Subcutaneous abdominal adipose tissue (tissue), 5 donors: ENCODE measurements at regions not wholly inside any gene's neighbourhood (a gene's known extent, or its start where the extent isn't known, plus 50 kb on each side); places are given as distances from the start of the nearest gene placed in this dataset.

ENCODE experiments used
- H3K27ac ChIP-seq: one replicate; pipeline ENCODE4 v1.7.0; 2013; ENCODE audit warnings: low read depth, mild to moderate bottlenecking, inconsistent platforms, low read length, moderate library complexity
- H3K27me3 ChIP-seq, 5 donors: one replicate each; pipeline ENCODE4 v1.7.0; 2013; ENCODE audit warnings: low read length in 5 of 5, inconsistent platforms in 1 of 5; ENCODE audit not compliant: control insufficient read depth in 5 of 5, insufficient read depth in 4 of 5
- H3K36me3 ChIP-seq, 5 donors: one replicate each; pipeline ENCODE4 v1.7.0; 2013; ENCODE audit warnings: low read length in 5 of 5; ENCODE audit not compliant: control insufficient read depth in 5 of 5, insufficient read depth in 5 of 5
- H3K4me1 ChIP-seq, 5 donors: one replicate each; pipeline ENCODE4 v1.7.0; 2013; ENCODE audit warnings: low read length in 5 of 5, mild to moderate bottlenecking in 3 of 5, moderate library complexity in 1 of 5; ENCODE audit not compliant: control insufficient read depth in 5 of 5, insufficient read depth in 5 of 5
- H3K4me3 ChIP-seq, 5 donors: one replicate each; pipeline ENCODE4 v1.7.0; 2013; ENCODE audit warnings: low read length in 5 of 5, low read depth in 1 of 5
- H3K9ac ChIP-seq, 5 donors: one replicate each; pipeline ENCODE4 v1.7.0; 2013; ENCODE audit warnings: low read length in 5 of 5, mild to moderate bottlenecking in 4 of 5, moderate library complexity in 3 of 5
- H3K9me3 ChIP-seq, 5 donors: one replicate each; pipeline ENCODE4 v1.7.0; 2013; ENCODE audit warnings: low read length in 5 of 5; ENCODE audit not compliant: control insufficient read depth in 5 of 5
- donor health status: healthy.
- donor health status: healthy.
- donor health status: healthy.
- donor health status: healthy.
- donor health status: healthy.

DNA sequence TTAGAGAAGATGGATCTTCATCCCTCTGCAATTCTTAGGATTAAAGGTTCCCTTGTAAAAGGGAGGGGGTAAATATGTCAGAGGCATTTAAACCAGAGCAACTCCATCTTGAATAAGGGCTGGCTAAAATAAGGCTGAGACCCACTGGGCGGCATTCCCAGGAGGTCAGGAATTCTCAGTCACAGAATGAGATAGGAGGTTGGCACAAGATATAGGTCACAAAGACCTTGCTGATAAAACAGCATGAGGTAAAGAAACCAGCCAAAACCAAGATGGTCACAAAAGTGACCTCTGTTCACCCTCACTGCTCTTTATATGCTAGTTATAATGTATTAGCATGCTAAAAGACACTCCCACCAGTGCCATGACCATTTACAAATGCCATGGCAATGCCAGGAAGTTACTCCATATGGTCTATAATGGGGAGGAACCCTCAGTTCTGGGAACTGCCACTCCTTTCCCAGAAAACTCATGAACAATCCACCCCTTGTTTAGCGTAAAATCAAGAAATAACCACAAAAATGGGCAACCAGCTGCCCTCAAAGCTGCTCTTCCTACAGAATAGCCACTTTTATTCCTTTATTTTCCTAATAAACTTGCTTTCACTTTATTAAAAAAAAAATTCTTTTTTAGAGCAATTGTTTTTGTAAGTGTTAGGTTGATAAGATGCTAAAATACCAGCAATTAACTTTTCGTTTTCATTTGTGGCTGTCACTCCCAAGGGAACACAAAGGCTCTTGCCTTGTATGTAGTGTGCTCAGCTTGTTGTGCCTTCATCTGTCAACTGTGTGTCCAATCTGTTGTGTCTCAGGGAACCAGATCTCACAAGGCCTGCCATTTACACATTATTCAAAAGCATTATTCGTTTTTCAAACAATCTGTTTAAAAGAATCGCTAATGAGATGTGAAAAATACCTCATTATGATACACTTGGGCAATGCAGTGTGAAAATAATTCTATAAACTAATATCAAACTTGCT lies 205.2 kb upstream of the RGPD4 start:
- Histone ChIP-seq H3K27me3 (no peaks in the 10 kb centered on the region), H3K27ac (no peak overlapping the region), H3K4me3 (no peak overlapping the region), H3K4me1 (no peaks in the 10 kb centered on the region), H3K9me3 (peaks cover 0 to 7% (median 0%) of the 10 kb centered on the region in 5 donors), H3K9ac (no peak overlapping the region), H3K36me3 (no peaks in the 10 kb centered on the region)

- Histone ChIP-seq H3K4me1 (no peaks in the 10 kb centered on the region), H3K4me3 (no peak overlapping the region), H3K36me3 (no peaks in the 10 kb centered on the region), H3K27me3 (no peaks in the 10 kb centered on the region), H3K27ac (no peak overlapping the region), H3K9me3 (peaks cover 0 to 12% (median 3%) of the 10 kb centered on the region in 5 donors), H3K9ac (no peak overlapping the region)
Measured at GRCh38 chr2:107622741-107623310, 203.9 kb upstream of the RGPD4 start.

DNA sequence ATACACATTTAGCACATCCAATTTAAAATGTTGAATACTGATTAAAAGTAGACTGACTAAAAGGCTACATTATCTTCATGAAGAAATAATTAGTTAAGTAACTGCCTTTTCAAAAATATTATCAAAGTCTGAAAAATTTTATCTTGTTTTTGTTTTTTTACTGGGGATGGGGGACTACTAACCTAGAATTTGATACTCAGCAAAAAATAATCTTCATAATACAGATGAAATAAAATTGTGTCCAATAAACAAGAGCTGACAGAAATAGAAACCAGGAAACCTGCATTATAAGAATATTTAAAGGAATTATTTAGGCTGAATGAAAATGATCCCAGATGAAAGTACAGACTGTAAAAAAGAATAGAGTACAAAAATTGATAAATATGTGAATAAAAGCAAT lies 200.7 kb upstream of the RGPD4 start:
- Histone ChIP-seq H3K27ac (no peak overlapping the region), H3K9ac (no peak overlapping the region), H3K9me3 (peaks cover 0 to 17% (median 15%) of the 10 kb centered on the region in 5 donors), H3K36me3 (no peaks in the 10 kb centered on the region), H3K4me3 (no peak overlapping the region), H3K4me1 (no peaks in the 10 kb centered on the region), H3K27me3 (no peaks in the 10 kb centered on the region)

GRCh38 chr2:107627164-107627563 lies 199.5 kb upstream of the RGPD4 start:
- H3K27me3 ChIP-seq, result no peaks in the 10 kb centered on the region
- H3K27ac ChIP-seq, result no peak overlapping the region
- no peaks in the 10 kb centered on the region for H3K4me1 ChIP-seq
- H3K36me3 ChIP-seq, result no peaks in the 10 kb centered on the region
- peaks cover 0 to 19% (median 16%) of the 10 kb centered on the region in 5 donors for H3K9me3 ChIP-seq
- no peak overlapping the region for H3K4me3 ChIP-seq
- H3K9ac ChIP-seq, result no peak overlapping the region

DNA sequence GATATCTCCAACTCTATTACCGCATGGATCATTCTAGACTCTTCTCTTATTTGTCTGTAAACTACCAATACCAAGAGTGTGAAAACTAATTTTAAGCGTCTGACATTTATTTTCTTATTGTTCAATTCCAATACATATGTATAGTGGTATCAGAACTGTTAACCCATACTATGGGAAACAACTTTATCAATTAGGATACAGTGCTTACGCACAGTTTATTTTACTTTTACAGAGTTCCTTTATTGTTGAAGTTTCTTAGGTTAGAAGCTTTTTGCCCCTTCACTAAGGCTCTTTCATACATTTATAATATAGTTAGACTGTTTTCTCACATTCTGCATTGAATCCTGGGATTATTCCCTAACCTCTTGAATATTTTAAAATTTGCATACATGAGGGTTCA lies 198.8 kb upstream of the RGPD4 start:
- no peak overlapping the region for H3K27ac ChIP-seq
- no peak overlapping the region for H3K9ac ChIP-seq
- H3K27me3 ChIP-seq, result no peaks in the 10 kb centered on the region
- peak overlapping the region in 1 of 5 donors; percentile 12 for H3K4me3 ChIP-seq
- H3K36me3 ChIP-seq, result no peaks in the 10 kb centered on the region
- H3K9me3 ChIP-seq, result peaks cover 0 to 20% (median 16%) of the 10 kb centered on the region in 5 donors
- no peaks in the 10 kb centered on the region for H3K4me1 ChIP-seq

- H3K36me3 ChIP-seq, result no peaks in the 10 kb centered on the region
- no peak overlapping the region for H3K4me3 ChIP-seq
- H3K4me1 ChIP-seq, result no peaks in the 10 kb centered on the region
- H3K27me3 ChIP-seq, result no peaks in the 10 kb centered on the region
- H3K9ac ChIP-seq, result no peak overlapping the region
- H3K27ac ChIP-seq, result no peak overlapping the region
- peaks cover 3 to 19% (median 13%) of the 10 kb centered on the region in 5 donors for H3K9me3 ChIP-seq
Measured at GRCh38 chr2:107633580-107634147, 193.0 kb upstream of the RGPD4 start.

GRCh38 chr2:107634172-107634571 lies 192.5 kb upstream of the RGPD4 start:
- Histone ChIP-seq H3K27me3 (no peaks in the 10 kb centered on the region), H3K4me3 (no peak overlapping the region), H3K9ac (no peak overlapping the region), H3K4me1 (no peaks in the 10 kb centered on the region), H3K9me3 (peaks cover 3 to 15% (median 11%) of the 10 kb centered on the region in 5 donors), H3K36me3 (no peaks in the 10 kb centered on the region), H3K27ac (no peak overlapping the region)

DNA sequence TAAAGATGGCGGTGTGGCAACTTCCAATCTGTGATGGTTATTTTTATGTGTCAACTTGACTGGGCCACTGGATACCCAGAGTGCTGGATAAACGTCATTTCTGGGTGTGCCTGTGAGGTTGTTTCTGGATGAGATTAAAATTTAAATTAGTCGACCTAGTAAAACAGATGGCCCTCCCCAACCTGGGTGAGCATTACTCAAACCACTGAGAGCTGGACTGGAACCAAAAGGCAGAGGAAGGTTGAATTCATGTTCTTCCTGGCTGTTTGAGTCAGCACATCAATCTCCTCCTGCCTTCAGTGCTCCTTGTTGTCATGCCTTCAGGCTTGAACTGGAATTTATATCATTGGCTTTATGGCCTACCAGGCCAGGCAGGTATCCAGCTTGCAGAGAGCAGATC lies 190.8 kb upstream of the RGPD4 start:
- H3K9me3 ChIP-seq, result peaks cover 3 to 15% (median 9%) of the 10 kb centered on the region in 5 donors
- no peak overlapping the region for H3K4me3 ChIP-seq
- no peaks in the 10 kb centered on the region for H3K36me3 ChIP-seq
- no peak overlapping the region for H3K27ac ChIP-seq
- H3K9ac ChIP-seq, result no peak overlapping the region
- no peaks in the 10 kb centered on the region for H3K4me1 ChIP-seq
- no peaks in the 10 kb centered on the region for H3K27me3 ChIP-seq

GRCh38 chr2:107645586-107645985 lies 181.1 kb upstream of the RGPD4 start:
- H3K4me3 ChIP-seq, result peak overlapping the region in 1 of 5 donors; percentile 29
- no peaks in the 10 kb centered on the region for H3K4me1 ChIP-seq
- H3K9ac ChIP-seq, result no peak overlapping the region
- peaks cover 0 to 22% (median 14%) of the 10 kb centered on the region in 5 donors for H3K9me3 ChIP-seq
- no peak overlapping the region for H3K27ac ChIP-seq
- no peaks in the 10 kb centered on the region for H3K36me3 ChIP-seq
- no peaks in the 10 kb centered on the region for H3K27me3 ChIP-seq
